IMR-90 (cell line): ENCODE measurements at regions not wholly inside any gene's neighbourhood (a gene's known extent, or its start where the extent isn't known, plus 50 kb on each side); places are given as distances from the start of the nearest gene placed in this dataset.

Experiments used
- BHLHE40 ChIP-seq: fragments of 150-350 bp; IDR thresholded peaks from 2 replicates; pipeline ENCODE4 v1.6.1; 2016; ENCODE audit warnings: mild to moderate bottlenecking, low read depth, low read length
- CEBPB ChIP-seq: IDR thresholded peaks from 2 replicates; pipeline ENCODE4 v1.6.1; 2012; ENCODE audit warnings: low read depth, low read length, improper control_type of control experiment
- CHD1 ChIP-seq: IDR thresholded peaks from 2 replicates; pipeline ENCODE4 v1.6.1; 2012; ENCODE audit warnings: low read depth, low read length, improper control_type of control experiment
- CTCF ChIP-seq: conservative IDR thresholded peaks from 2 replicates; pipeline ENCODE4 v1.5.1; 2012; ENCODE audit warnings: mild to moderate bottlenecking, low read depth, low read length, improper control_type of control experiment
- ELK1 ChIP-seq: fragments of 150-350 bp; IDR thresholded peaks from 2 replicates; pipeline ENCODE4 v1.6.1; 2016; ENCODE audit warnings: low read depth, mild to moderate bottlenecking, low read length, moderate library complexity, borderline replicate concordance
- MXI1 ChIP-seq: IDR thresholded peaks from 2 replicates; pipeline ENCODE4 v1.6.1; 2012; ENCODE audit warnings: low read depth, mild to moderate bottlenecking, low read length, moderate library complexity, borderline replicate concordance
- POLR2A ChIP-seq: IDR thresholded peaks from 2 replicates; pipeline ENCODE4 v1.6.1; 2012; ENCODE audit warnings: mild to moderate bottlenecking, low read depth, low read length
- RAD21 ChIP-seq: IDR thresholded peaks from 2 replicates; pipeline ENCODE4 v1.6.1; 2012; ENCODE audit warnings: low read length, improper control_type of control experiment

GRCh38 chr5:117165068-117165467, 590.4 kb upstream of the SEMA6A start:
- no peak for TF ChIP-seq CTCF
- no peak for TF ChIP-seq POLR2A
- TF ChIP-seq MXI1 = no peak
- no peak for TF ChIP-seq CHD1
- TF ChIP-seq RAD21 = no peak
- no peak for TF ChIP-seq CEBPB
- TF ChIP-seq BHLHE40 = no peak
- no peak for TF ChIP-seq ELK1
